ENCODE measurements at regions not wholly inside any gene's neighbourhood (a gene's known extent, or its start where the extent isn't known, plus 50 kb on each side); places are given as distances from the start of the nearest gene placed in this dataset.

GRCh38 chr4:166386491-166387360 lies 513.7 kb downstream of the TLL1 start:
- ChIA-PET POLR2A (ENCODE audit: partially characterized antibody) (no interaction called here), CTCF (ENCODE audit: partially characterized antibody) (interaction anchor here (0.7 kb wide), 1 partner anchor 63 kb away, joined by 3 read pairs; no protein-coding TSS in a partner anchor)
- Histone ChIP-seq H3K23ac (ENCODE audit: insufficient read length) (no peak overlapping the region), H3K4me3 (ENCODE audit: extremely low read depth in 1 of 4, insufficient read depth in 2 of 4, low read depth in 3 of 4, low read length in 4 of 4) (no peak overlapping the region), H3K23me2 (ENCODE audit: low read depth, low read length) (no peaks in the 10 kb centered on the region), H4K5ac (ENCODE audit: insufficient read length, low read depth, low read length) (no peak overlapping the region), H3K4me1 (replicated peaks in 1 of 4; ENCODE audit: control insufficient read depth in 3 of 4, insufficient read depth in 4 of 4, low read length in 3 of 4) (no peaks in the 10 kb centered on the region), H3K79me2 (ENCODE audit: control insufficient read depth in 1 of 2, insufficient read depth in 2 of 2, low read length in 2 of 2) (no peaks in the 10 kb centered on the region), H2BK12ac (ENCODE audit: low read depth, low read length) (no peak overlapping the region), H3K36me3 (ENCODE audit: control insufficient read depth in 2 of 4, insufficient read depth in 4 of 4, low read length in 3 of 4) (no peaks in the 10 kb centered on the region), H4K91ac (replicated peaks; ENCODE audit: insufficient read length, low read length) (no peak overlapping the region), H3K4ac (replicated peaks; ENCODE audit: insufficient read length, low read depth, low read length) (no peak overlapping the region), H3K9me3 (ENCODE audit: insufficient read depth in 2 of 2, low read depth in 1 of 2, low read length in 1 of 2) (no peaks in the 10 kb centered on the region), H3K9ac (replicated peaks in 1 of 4; ENCODE audit: extremely low read depth in 1 of 4, low read depth in 3 of 4, low read length in 3 of 4) (no peak overlapping the region), H2AFZ (ENCODE audit: low read length) (no peak overlapping the region), H4K20me1 (replicated peaks in 1 of 2; ENCODE audit: control insufficient read depth in 1 of 2, insufficient read depth in 2 of 2, low read length in 2 of 2) (no peaks in the 10 kb centered on the region), H2AK5ac (ENCODE audit: low read depth, low read length) (no peak overlapping the region), H3K14ac (ENCODE audit: insufficient read length) (no peak overlapping the region), H2BK20ac (ENCODE audit: low read length) (no peak overlapping the region), H2BK15ac (ENCODE audit: low read length) (no peak overlapping the region), H3K18ac (ENCODE audit: extremely low read depth, low read length) (no peak overlapping the region), H2BK5ac (ENCODE audit: low read depth, low read length) (no peak overlapping the region), H3K4me2 (ENCODE audit: insufficient read depth in 1 of 2, low read depth in 2 of 2, low read length in 2 of 2) (no peak overlapping the region), H4K8ac (ENCODE audit: extremely low read depth, insufficient read depth, low read length) (no peak overlapping the region), H3K79me1 (ENCODE audit: low read depth, low read length) (no peaks in the 10 kb centered on the region), H3K27ac (ENCODE audit: low read depth, low read length) (no peak overlapping the region), H3K27me3 (replicated peaks in 1 of 4; ENCODE audit: control insufficient read depth in 3 of 4, extremely low read depth in 1 of 4, insufficient read depth in 3 of 4, low read length in 3 of 4) (no peaks in the 10 kb centered on the region), H3K56ac (replicated peaks; ENCODE audit: insufficient read length, low read depth, low read length) (no peak overlapping the region), H2BK120ac (replicated peaks; ENCODE audit: low read depth, low read length) (no peak overlapping the region)
- WGBS, 2 experiments (ENCODE audit: extremely low coverage in 1 of 2, insufficient coverage in 1 of 2, insufficient read length in 1 of 2, insufficient replicate concordance in 2 of 2, low coverage in 1 of 2, low lambda C conversion rate in 2 of 2, missing lambda C conversion rate in 1 of 2), result 72 to 100% methylated on average over 1 to 6 of the region's 6 CpGs
- DNase-seq (ENCODE audit: low read depth in 1 of 2, low spot score in 2 of 2) (no peak), FAIRE-seq (no peak)
- no peak for TF ChIP-seq EGR1 (IDR thresholded peaks at IDR 0.05; ENCODE audit: borderline replicate concordance, low read depth, low read length)
- no peak for TF ChIP-seq CTBP2 (IDR thresholded peaks at IDR 0.05; ENCODE audit: borderline replicate concordance, insufficient read depth, insufficient read length, low read length)
- no peak for TF ChIP-seq SP2 (IDR thresholded peaks at IDR 0.05; ENCODE audit: low read length)
- no peak for TF ChIP-seq E2F6 (IDR thresholded peaks at IDR 0.05)
- no peak for TF ChIP-seq TAF7 (optimal IDR thresholded peaks at IDR 0.05; ENCODE audit: borderline replicate concordance, low read depth, low read length)
- TF ChIP-seq CTCF (IDR thresholded peaks at IDR 0.05; ENCODE audit: control extremely low read depth in 1 of 3, insufficient read depth in 1 of 3, low read depth in 1 of 3, low read length in 3 of 3), result no peak
- TF ChIP-seq EZH2 (IDR thresholded peaks at IDR 0.05; ENCODE audit: low read depth, low read length, severe bottlenecking), result no peak
- no peak for TF ChIP-seq GABPA (IDR thresholded peaks at IDR 0.05; ENCODE audit: borderline replicate concordance, insufficient read depth, low read length)
- no peak for TF ChIP-seq CHD1 (IDR thresholded peaks at IDR 0.05; ENCODE audit: low read depth, low read length)
